GM12878 (cell line): ENCODE measurements at regions not wholly inside any gene's neighbourhood (a gene's known extent, or its start where the extent isn't known, plus 50 kb on each side); places are given as distances from the start of the nearest gene placed in this dataset.

Source experiments
- ATAC-seq: fragments of 200-7000 bp; cut with Tn5 transposase; 3 replicates; pipeline ENCODE4 v1.9.1; 2020; ENCODE audit warnings: mild to moderate bottlenecking, moderate library complexity
- BruUV-seq: library from RNA; stranded (reverse); fragments of 400-500 nt; replicated peaks from 2 replicates; lab custom pipeline; 2021; lab: Mats Ljungman, UMichigan
- CTCF ChIA-PET: fragments of 300-600 bp; sonication (Branson Sonifier 250); formaldehyde crosslinking; extraction: SDS; loops from one replicate; lab custom pipeline; 2021; ENCODE audit warnings: inconsistent platforms; lab: Yijun Ruan, JAX
- POLR2A ChIA-PET: fragments of 350-600 bp; formaldehyde crosslinking; extraction: SDS; loops from one replicate; lab custom pipeline; 2021; ENCODE audit warnings: inconsistent platforms; lab: Charles Lee
- RAD21 ChIA-PET: fragments of 300-600 bp; sonication (Branson Sonifier 250); formaldehyde crosslinking; loops from one replicate; lab custom pipeline; 2023; ENCODE audit warnings: antibody characterized with exemption; ENCODE audit not compliant: unreplicated experiment; lab: Charles Lee
- SMC1A ChIA-PET: fragments of 300-600 bp; sonication (Branson Sonifier 250); formaldehyde crosslinking; loops from one replicate; lab custom pipeline; 2023; ENCODE audit not compliant: unreplicated experiment, uncharacterized antibody; lab: Charles Lee
- DNase-seq: peaks from one replicate; pipeline ENCODE4 v3.0.0-alpha.2; 2011; ENCODE audit warnings: low read depth, low spot score
- FAIRE-seq: peaks from 3 replicates; lab custom pipeline; 2011; peaks lifted over from hg19 to GRCh38; lab: Jason Lieb, UNC
- H2AFZ ChIP-seq: 2 replicates; pipeline ENCODE4 v1.6.0; 2011; ENCODE audit warnings: low read depth, low read length, control low read depth; ENCODE audit not compliant: control insufficient read depth
- H3K27ac ChIP-seq: 2 replicates; pipeline ENCODE4 v1.5.1; 2011; ENCODE audit warnings: control low read depth; ENCODE audit not compliant: control insufficient read depth, insufficient read depth
- H3K27me3 ChIP-seq, 2 experiments: replicated peaks in 1 of 2; 2 replicates each; pipeline versions ENCODE4 v1.6.0 to v1.6.1; 2011; ENCODE audit warnings: low read length in 1 of 2; ENCODE audit not compliant: control insufficient read depth in 2 of 2, insufficient read depth in 2 of 2
- H3K36me3 ChIP-seq, 2 experiments: 2 replicates each; pipeline ENCODE4 v1.5.1; 2011; ENCODE audit warnings: low read length in 1 of 2; ENCODE audit not compliant: control insufficient read depth in 2 of 2, insufficient read depth in 2 of 2
- H3K4me1 ChIP-seq: 2 replicates; pipeline ENCODE4 v1.6.1; 2011; ENCODE audit warnings: mild to moderate bottlenecking, low read length, moderate library complexity, mixed read lengths; ENCODE audit not compliant: control insufficient read depth, insufficient read depth
- H3K4me2 ChIP-seq: 2 replicates; pipeline ENCODE4 v1.6.0; 2011; ENCODE audit warnings: control low read depth; ENCODE audit not compliant: control insufficient read depth, insufficient read depth
- H3K4me3 ChIP-seq: fragments of 200-600 bp; sonication (generic); 2 replicates; pipeline ENCODE4 v1.5.1; 2016
- H3K79me2 ChIP-seq: 2 replicates; pipeline ENCODE4 v1.6.0; 2011; ENCODE audit warnings: low read length; ENCODE audit not compliant: control insufficient read depth, insufficient read depth
- H3K9ac ChIP-seq: 2 replicates; pipeline ENCODE4 v1.8.0; 2011; ENCODE audit warnings: low read length, control low read depth, mixed read lengths; ENCODE audit not compliant: control insufficient read depth, insufficient read depth
- H3K9me3 ChIP-seq: replicated peaks from 3 replicates; pipeline ENCODE4 v1.5.1; 2011; ENCODE audit warnings: mild to moderate bottlenecking, low read length; ENCODE audit not compliant: control insufficient read depth, insufficient read depth
- H4K20me1 ChIP-seq: 2 replicates; pipeline ENCODE4 v1.6.0; 2011; ENCODE audit not compliant: control insufficient read depth, insufficient read depth
- CUX1 ChIP-seq: IDR thresholded peaks from 2 replicates; pipeline ENCODE4 v1.6.1; 2012; ENCODE audit warnings: improper control_type of control experiment, low read depth, low read length; ENCODE audit not compliant: insufficient replicate concordance
- HDAC2 ChIP-seq: fragments of 200-600 bp; sonication (generic); IDR thresholded peaks from 2 replicates; pipeline ENCODE4 v1.6.1; 2017
- STAT1 ChIP-seq: fragments of 450-650 bp; conservative IDR thresholded peaks from 2 replicates; pipeline ENCODE4 v1.6.1; 2014; ENCODE audit warnings: antibody characterized with exemption, mild to moderate bottlenecking
- SUPT20H ChIP-seq: IDR thresholded peaks from 2 replicates; pipeline ENCODE4 v1.6.1; 2011; ENCODE audit warnings: low read depth, mild to moderate bottlenecking, low read length, moderate library complexity, borderline replicate concordance; ENCODE audit not compliant: control insufficient read depth
- WGBS: methylation state at CpG from one replicate; pipeline ENCODE4 v1.1.6; 2016; ENCODE audit warnings: low lambda C conversion rate; ENCODE audit not compliant: insufficient replicate concordance, insufficient coverage; ENCODE audit errors: missing lambda C conversion rate; 5-methylcytosine and 5-hydroxymethylcytosine counted together
- in situ Hi-C: fragments of 300-500 bp; cut with MboI; formaldehyde crosslinking; loops from 9 replicates; pipeline ENCODE4 v1.14.3; 2018; ENCODE audit warnings: mixed read lengths
- intact Hi-C: fragments of 100-400 bp; cut with micrococcal nuclease; formaldehyde crosslinking; loops from one replicate; pipeline ENCODE4 v1.14.2; 2022; ENCODE audit not compliant: unreplicated experiment

- Histone ChIP-seq H3K4me3 (no peak overlapping the region), H3K4me1 (peaks cover 13% of the 10 kb centered on the region), H3K9ac (0 out of 2 replicates have a peak overlapping the region, but pooled peaks have one; percentile 9), H3K36me3 (no peaks in the 10 kb centered on the region), H3K27me3 (no peaks in the 10 kb centered on the region), H3K9me3 (no peaks in the 10 kb centered on the region; the same call in 2 of the 3 replicates), H3K79me2 (no peaks in the 10 kb centered on the region), H2AFZ (peak overlapping the region; percentile 11), H3K4me2 (peak overlapping the region; percentile 27; the same call in 1 of the 2 replicates), H4K20me1 (no peaks in the 10 kb centered on the region), H3K27ac (peak overlapping the region; percentile 38)
- in situ Hi-C loops (no loop called here), intact Hi-C loops (no loop called here)
- ChIA-PET SMC1A (interaction anchor here (0.9 to 2.4 kb wide), 6 partner anchors 13 to 107 kb away, joined by 3 to 7 read pairs (median 4); no protein-coding TSS in a partner anchor), CTCF (interaction anchor here (0.6 to 0.7 kb wide), 2 partner anchors 16 to 182 kb away, joined by 3 to 5 read pairs; no protein-coding TSS in a partner anchor), RAD21 (interaction anchor here (0.6 kb wide), 1 partner anchor 114 kb away, joined by 5 read pairs; no protein-coding TSS in a partner anchor), POLR2A (no interaction called here)
- WGBS = 89% methylated on average over 1 of the region's 1 CpG
- DNase-seq (no peak), FAIRE-seq (no peak), ATAC-seq (peak; percentile 43; the same call in 2 of the 3 replicates)
- TF ChIP-seq CUX1 (no peak), SUPT20H (no peak), HDAC2 (no peak), STAT1 (no peak)
- no TSS peak for BruUV-seq
These were observed 241.8 kb upstream of the NR2F2 start for GRCh38 chr15:96088650-96089049.
